GM18520 (cell line): ENCODE measurements at regions not wholly inside any gene's neighbourhood (a gene's known extent, or its start where the extent isn't known, plus 50 kb on each side); places are given as distances from the start of the nearest gene placed in this dataset.
A peak's percentile ranks its signal among the peaks of the same experiment; 100 is the strongest.

Experiments
- ATAC-seq: cut with Tn5 transposase; IDR thresholded peaks from one replicate; pipeline ENCODE4 v1.9.1; 2021; ENCODE audit not compliant: unreplicated experiment

- no peak for ATAC-seq
Measured at GRCh38 chr18:5091741-5092140, 105.3 kb downstream of the AKAIN1 start.

- no peak for ATAC-seq
Measured at GRCh38 chr18:5075297-5075696, 121.8 kb downstream of the AKAIN1 start.

GRCh38 chr18:5073026-5073944 is 123.8 kb downstream of the AKAIN1 start:
- no peak for ATAC-seq

DNA sequence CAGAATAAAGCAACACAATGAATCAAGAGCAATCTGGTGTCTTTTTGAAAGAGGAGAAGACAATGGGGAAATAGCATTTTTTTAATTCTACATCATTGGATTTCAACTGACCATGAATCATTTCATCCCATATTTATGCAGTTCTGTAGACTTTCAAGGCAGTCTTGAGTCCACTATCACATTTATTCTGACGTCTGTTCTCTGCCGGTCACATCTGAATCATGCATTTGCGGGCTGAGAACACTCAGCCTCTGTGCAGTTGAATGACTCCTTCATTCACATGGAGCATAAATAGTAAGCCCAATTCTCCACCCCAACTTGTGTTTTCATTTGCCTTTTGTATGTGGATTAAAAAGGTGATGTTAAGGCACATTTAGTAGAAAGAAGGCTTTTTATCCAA is 128.2 kb downstream of the AKAIN1 start:
- no peak for ATAC-seq

DNA sequence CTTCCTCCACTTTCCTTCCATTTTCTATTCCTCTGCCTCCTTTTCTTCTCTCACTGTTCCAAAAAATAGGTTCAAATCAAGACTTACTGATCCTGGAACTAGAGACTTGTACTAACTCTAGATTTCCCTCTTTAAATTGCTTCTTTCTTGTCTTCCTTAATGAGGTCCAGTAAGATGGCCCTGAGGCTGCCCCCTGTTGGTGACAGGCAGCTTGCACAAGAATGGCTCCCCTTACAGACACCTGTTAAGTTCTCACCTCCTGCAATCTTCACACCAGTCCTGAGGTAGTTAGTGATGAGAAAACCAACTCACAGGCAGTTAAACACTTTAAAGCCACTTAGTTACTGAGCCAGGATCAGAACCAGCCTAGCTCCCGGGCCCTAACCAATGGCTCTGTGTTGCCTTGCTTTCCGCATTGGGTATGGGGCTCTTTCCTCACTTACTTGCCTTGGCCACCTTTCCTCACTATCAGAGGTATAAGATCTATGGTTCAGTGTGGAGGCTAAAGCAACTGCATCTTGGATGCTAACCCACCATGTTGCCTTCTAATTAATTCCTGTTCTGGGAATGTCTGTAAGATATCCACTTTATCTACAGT is 130.6 kb downstream of the AKAIN1 start:
- ATAC-seq, result no peak

DNA sequence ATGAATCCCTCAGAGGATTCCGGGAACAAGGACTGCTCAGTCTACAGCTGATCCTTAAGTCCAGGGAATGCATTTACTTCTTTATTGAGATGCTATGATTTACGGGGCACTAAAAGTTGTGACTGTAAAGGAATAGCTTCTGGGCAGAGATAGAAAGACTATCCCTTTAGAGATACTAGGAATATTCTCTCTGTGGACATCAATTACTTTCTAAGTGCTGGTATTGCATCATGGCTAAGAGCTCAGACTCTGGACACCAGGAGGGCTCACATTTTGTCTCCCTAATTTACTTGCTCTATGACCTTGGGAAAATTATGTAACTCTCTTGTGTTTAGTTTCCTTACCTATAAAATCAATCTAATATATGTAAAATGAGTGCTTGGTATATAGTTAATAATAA is 131.4 kb downstream of the AKAIN1 start:
- ATAC-seq, result no peak

DNA sequence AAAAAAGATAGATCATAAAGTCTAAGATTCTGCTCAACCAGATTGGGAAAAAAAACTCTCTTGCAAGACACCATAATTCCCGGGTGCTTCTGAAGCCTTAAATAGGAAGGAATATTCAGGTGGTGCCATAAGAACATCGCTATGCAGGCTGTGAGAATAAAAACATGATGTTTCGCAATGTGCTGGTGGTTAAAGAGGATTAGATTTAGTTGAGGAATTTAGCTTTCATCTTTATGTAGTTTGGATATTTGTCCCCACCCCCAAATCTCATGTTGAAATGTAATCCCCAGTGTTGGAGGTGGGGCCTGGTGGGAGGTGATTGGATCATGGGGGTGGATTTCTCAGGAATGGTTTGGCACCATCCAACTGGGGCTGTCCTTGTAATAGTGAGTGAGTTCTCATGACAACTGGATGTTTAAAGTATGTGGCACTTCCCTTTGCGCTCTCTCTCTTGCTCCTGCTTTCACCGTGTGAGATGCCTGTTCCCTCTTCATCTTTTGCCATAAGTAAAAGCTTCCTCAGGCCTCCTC is 132.2 kb downstream of the AKAIN1 start:
- ATAC-seq, result no peak

DNA sequence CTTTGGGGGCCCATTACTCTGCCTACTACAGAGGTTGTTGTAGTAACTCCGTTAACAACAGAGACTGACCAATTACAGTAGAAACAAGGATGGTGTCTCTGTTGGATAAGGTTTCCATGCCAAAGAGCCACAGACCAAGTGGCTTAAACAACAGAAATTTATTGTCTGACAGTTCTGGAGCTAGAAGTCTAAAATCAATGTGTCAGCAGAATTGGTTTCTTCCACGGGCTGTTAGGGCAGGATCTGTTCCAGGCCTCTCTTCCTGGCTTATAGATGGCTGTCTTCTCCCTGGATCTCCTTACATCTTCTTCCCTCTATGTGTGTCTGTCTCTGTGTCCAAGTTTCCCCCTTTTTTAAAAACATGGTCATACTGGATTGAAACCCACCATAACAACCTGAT is 135.3 kb downstream of the AKAIN1 start:
- no peak for ATAC-seq

GRCh38 chr18:5060543-5060942 is 136.5 kb downstream of the AKAIN1 start:
- no peak for ATAC-seq

DNA sequence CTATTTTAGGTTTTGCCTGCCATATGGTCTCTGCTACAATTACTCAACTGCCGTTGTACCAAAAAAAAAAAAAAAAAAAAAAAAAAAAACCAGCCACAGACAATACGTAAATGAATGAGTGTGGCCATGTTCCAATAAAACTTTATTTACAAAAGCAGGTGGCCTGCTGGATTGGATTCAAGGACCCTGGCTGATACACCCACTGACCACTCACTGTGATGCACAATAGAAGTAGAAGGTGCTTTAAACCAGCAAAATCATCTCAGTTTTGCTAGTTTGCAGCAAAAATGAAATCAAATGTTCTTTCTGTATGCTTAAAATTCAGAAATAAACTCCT is 137.4 kb downstream of the AKAIN1 start:
- no peak for ATAC-seq

DNA sequence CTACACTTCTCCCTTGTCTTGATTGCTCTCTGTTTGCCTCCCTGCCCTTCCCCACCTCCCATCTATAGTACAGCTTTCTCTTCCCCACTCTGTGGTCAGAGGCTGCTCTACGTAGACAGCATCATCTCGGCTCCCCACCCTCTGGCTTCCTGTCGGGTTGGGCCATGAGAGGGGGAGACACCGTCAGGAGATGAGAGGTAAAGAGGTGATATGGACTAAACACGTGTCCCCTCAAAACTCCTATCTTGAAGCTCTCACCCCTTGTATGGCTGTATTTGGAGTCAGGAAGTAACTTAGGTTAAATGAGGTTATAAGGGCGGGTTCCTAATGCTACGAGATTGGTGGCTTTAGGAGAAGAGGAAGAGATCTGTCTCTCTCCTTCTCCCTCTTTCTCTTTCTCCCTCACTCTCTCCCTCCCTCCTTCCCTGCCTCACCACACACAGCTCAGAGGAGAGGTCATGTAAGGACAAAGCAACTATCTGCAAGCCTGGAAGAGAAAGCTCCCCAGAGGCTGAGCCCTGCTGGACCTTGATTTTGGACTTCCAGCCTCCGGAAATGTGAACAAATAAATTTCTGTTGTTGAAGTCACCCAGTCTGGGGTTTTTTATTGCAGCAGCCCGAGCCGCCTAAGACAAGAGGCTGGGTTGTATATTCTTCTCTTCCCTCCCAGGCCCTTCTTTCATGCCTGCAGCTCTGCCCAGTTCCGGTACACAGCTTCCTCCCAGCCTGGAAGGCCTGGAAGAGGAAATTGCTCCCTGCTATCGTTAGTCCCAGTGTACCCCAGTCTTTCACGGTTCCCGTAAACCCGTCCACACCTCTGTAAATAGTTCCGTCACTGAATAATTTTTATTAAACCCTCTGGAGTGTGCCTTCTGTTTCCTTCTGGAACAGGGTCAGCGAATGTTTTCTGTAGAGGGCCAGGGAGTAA is 138.0 kb downstream of the AKAIN1 start:
- no peak for ATAC-seq

GRCh38 chr18:5057386-5058348 is 139.4 kb downstream of the AKAIN1 start:
- ATAC-seq, result peak; percentile 55

DNA sequence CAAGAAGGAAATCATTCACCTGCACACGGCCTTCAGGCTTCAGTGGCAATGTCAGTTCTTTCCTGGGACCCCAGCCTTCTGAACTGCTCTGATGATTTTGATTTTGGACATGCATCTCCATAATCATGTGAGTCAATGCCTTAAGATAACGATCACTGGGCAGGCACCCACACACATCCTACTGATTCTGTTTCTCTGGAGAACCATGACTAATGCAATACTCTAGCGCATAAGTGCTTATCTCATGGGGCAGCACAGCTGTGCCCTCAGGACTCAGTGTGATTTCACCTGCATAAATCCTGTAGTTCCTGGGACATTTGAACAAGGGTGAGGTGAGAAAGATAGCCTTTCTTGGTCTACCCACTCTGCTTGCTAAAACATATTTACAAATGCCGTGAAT is 144.6 kb downstream of the AKAIN1 start:
- ATAC-seq, result no peak

DNA sequence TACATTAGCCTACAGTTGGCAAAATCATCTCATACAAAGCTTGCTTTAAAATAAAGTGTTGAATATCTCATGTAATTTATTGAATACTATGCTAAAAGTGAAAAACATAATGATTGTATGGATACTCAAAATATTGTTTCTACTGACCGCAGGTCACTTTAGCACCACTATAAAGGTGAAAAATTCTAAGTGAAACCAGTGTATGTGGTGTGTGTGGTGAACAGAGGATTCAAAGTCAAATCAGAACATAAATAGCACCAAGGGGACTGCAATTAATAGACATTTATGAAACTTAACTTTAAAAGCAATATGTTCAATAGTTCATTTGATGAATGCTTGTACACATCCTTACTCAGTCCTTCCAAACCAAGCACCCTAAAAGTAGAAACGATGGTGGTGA is 145.8 kb downstream of the AKAIN1 start:
- ATAC-seq, result no peak

DNA sequence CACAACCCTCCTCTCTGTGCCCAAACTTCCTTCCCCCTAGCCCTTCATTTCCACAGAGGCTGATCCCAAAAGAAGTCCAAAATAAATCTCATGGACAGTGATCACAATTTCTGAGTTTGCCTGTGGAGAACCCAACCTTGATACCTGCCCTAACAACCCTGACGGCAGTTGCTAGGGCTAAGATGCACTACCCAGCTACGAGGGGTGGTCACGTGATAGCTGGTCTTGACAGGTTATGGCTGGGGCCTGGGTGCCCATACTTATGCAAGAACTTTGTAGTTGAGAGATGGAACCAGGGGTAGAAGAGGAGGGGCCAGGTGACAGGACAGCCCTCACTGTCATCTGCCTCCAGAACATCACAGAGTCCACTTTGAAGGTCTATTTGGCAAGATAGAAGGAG is 147.9 kb downstream of the AKAIN1 start:
- no peak for ATAC-seq

DNA sequence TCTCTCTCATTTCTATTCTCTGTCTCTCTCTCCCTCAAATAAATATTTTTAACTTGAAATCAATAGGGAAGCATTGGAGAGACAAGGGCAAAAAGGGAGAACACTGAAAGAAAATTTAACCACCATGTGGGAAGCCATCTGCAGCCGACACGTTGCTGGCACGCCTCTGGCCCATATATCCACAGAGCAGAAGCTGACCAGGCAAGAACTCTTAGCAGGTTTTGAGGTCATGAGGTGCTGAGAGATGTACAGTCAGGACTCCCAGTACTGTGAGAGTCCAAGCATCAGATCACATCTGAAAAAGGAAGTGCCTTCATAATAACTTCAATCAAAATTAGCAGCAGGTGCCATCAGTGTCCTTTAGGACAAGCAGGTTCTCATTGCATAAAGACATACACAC is 156.6 kb downstream of the AKAIN1 start:
- no peak for ATAC-seq

GRCh38 chr18:5036523-5036922 is 160.5 kb downstream of the AKAIN1 start:
- no peak for ATAC-seq

DNA sequence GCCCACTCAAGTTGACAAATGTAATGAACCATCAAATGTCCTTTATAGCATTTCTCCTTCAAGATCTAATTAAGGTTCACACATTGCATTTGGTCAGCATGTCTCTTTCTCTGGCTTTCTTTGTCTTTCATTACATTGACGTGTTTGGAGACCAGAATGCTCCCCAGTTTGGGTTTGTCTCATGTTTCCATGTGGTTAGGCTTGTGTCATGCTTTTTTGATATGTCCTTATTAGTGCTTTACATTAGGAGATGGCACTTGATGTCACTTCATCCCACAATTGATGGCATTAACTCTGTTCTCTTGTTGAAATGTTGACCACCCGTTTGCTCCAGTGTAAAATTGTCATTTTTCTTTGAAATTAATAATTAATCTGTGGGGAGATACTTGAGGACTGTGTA is 165.8 kb downstream of the AKAIN1 start:
- no peak for ATAC-seq

DNA sequence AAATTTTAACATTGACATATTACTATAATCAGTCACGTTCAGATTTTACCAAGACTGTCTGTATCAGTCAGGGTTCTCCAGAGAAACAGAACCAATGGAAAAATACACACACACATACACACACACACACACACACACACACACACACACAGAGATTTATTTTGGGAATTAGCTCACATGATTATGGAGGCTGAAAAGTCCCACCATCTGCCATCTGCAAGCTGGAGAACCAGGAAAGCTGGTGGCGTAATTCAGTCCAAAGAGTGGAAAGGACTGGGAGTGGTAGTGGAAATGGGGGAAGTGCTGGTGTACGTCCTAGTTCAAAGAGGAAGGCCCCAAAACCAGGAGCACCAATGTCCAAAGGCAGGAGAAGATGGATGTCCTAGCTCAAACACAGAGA is 166.4 kb downstream of the AKAIN1 start:
- no peak for ATAC-seq

DNA sequence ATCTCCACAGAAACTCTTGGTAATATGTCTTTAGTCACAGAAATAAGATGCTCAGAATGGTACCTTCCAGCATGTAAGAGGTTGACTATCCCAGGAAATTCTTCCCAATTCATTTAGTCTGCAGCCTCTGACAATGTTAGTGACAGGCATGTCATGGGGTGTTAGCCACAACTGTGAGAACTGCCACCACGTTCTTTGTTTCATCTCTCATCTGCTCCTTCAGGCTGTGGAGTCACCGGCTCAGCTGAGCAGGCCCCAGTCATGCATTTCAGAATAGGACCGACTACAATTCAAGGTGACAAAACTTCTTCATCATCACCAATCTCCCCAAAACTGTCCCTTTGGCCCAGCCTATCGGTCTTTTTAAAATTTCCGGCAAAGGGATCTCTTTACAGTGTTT is 167.5 kb downstream of the AKAIN1 start:
- ATAC-seq, result no peak
